ENCODE measurements at regions not wholly inside any gene's neighbourhood (a gene's known extent, or its start where the extent isn't known, plus 50 kb on each side); places are given as distances from the start of the nearest gene placed in this dataset.

DNA sequence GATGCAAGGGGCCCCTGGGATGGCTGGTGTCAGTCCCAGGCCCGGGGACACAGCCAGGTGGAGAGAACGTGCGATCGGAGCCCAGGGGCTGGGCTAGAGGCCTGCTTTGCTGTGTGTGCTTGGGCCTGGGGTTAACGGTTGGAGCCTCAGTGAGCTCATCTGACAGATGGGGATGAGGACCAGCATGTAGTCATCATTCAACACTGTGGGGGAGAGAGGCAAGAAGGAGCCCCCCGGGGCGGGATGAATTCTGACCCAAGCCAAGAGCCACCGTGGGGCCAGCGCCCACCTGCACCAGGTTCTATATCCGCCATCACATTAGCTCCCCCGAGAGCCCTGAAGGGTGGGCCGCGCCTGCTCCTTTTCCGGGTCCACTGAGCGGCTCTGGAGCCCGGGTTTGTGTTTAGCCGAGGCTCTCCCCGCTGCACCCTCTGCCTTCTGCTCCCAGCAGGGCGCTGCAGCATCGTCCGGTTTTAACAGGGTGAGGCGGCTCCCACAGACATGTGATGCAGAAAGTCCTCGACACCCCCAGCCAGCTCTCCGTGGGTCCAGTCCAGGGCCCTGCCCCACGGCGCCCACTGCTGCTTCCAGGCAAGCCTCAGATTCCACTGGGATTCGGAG, 365.7 kb downstream of the SEC14L1 start:
- TF ChIP-seq ZFP3 (tag by site-specific recombination; IDR thresholded peaks at IDR 0.05; ENCODE audit: low read depth) (no peak), ZNF175 (tag by site-specific recombination; IDR thresholded peaks at IDR 0.05) (no peak), ZNF133 (tag by site-specific recombination; IDR thresholded peaks at IDR 0.05) (no peak), ZEB2 (tag by site-specific recombination; IDR thresholded peaks at IDR 0.05) (no peak), GLIS2 (tag by site-specific recombination; IDR thresholded peaks at IDR 0.05) (no peak), ZNF830 (tag by site-specific recombination; IDR thresholded peaks at IDR 0.05; ENCODE audit: low read depth) (no peak)
- TF ChIP-seq, protein P1, sequence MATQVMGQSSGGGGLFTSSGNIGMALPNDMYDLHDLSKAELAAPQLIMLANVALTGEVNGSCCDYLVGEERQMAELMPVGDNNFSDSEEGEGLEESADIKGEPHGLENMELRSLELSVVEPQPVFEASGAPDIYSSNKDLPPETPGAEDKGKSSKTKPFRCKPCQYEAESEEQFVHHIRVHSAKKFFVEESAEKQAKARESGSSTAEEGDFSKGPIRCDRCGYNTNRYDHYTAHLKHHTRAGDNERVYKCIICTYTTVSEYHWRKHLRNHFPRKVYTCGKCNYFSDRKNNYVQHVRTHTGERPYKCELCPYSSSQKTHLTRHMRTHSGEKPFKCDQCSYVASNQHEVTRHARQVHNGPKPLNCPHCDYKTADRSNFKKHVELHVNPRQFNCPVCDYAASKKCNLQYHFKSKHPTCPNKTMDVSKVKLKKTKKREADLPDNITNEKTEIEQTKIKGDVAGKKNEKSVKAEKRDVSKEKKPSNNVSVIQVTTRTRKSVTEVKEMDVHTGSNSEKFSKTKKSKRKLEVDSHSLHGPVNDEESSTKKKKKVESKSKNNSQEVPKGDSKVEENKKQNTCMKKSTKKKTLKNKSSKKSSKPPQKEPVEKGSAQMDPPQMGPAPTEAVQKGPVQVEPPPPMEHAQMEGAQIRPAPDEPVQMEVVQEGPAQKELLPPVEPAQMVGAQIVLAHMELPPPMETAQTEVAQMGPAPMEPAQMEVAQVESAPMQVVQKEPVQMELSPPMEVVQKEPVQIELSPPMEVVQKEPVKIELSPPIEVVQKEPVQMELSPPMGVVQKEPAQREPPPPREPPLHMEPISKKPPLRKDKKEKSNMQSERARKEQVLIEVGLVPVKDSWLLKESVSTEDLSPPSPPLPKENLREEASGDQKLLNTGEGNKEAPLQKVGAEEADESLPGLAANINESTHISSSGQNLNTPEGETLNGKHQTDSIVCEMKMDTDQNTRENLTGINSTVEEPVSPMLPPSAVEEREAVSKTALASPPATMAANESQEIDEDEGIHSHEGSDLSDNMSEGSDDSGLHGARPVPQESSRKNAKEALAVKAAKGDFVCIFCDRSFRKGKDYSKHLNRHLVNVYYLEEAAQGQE (tag by site-specific recombination; IDR thresholded peaks at IDR 0.05): no peak
- TF ChIP-seq, protein P2, sequence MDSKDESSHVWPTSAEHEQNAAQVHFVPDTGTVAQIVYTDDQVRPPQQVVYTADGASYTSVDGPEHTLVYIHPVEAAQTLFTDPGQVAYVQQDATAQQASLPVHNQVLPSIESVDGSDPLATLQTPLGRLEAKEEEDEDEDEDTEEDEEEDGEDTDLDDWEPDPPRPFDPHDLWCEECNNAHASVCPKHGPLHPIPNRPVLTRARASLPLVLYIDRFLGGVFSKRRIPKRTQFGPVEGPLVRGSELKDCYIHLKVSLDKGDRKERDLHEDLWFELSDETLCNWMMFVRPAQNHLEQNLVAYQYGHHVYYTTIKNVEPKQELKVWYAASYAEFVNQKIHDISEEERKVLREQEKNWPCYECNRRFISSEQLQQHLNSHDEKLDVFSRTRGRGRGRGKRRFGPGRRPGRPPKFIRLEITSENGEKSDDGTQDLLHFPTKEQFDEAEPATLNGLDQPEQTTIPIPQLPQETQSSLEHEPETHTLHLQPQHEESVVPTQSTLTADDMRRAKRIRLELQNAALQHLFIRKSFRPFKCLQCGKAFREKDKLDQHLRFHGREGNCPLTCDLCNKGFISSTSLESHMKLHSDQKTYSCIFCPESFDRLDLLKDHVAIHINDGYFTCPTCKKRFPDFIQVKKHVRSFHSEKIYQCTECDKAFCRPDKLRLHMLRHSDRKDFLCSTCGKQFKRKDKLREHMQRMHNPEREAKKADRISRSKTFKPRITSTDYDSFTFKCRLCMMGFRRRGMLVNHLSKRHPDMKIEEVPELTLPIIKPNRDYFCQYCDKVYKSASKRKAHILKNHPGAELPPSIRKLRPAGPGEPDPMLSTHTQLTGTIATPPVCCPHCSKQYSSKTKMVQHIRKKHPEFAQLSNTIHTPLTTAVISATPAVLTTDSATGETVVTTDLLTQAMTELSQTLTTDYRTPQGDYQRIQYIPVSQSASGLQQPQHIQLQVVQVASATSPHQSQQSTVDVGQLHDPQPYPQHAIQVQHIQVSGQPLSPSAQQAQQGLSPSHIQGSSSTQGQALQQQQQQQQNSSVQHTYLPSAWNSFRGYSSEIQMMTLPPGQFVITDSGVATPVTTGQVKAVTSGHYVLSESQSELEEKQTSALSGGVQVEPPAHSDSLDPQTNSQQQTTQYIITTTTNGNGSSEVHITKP (tag by site-specific recombination; IDR thresholded peaks at IDR 0.05): no peak
- TF ChIP-seq, protein P3, sequence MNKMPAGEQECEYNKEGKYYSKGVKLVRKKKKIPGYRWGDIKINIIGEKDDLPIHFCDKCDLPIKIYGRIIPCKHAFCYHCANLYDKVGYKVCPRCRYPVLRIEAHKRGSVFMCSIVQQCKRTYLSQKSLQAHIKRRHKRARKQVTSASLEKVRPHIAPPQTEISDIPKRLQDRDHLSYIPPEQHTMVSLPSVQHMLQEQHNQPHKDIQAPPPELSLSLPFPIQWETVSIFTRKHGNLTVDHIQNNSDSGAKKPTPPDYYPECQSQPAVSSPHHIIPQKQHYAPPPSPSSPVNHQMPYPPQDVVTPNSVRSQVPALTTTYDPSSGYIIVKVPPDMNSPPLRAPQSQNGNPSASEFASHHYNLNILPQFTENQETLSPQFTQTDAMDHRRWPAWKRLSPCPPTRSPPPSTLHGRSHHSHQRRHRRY (tag by site-specific recombination; IDR thresholded peaks at IDR 0.05): no peak
- Histone ChIP-seq H3K4me3 (ENCODE audit: low read depth, low read length) (no peak overlapping the region), H3K4me1 (ENCODE audit: control insufficient read depth, insufficient read depth, low read length) (no peaks in the 10 kb centered on the region), H3K9me3 (ENCODE audit: control insufficient read depth, insufficient read depth, low read depth, low read length) (no peaks in the 10 kb centered on the region), H3K36me3 (ENCODE audit: control insufficient read depth in 2 of 2, insufficient read depth in 1 of 2, low read length in 2 of 2) (no peaks in the 10 kb centered on the region), H3K27ac (ENCODE audit: extremely low read depth, low read depth, low read length) (no peak overlapping the region)
- ChIA-PET POLR2A (interaction anchor here (1.7 kb wide), 1 partner anchor 452 kb away, joined by 7 read pairs; the partner anchor contains the start of gene TNRC6C), CTCF (interaction anchor here (0.5 to 1.9 kb wide), 2 partner anchors 175 to 466 kb away, joined by 3 to 7 read pairs; no protein-coding TSS in a partner anchor)

DNA sequence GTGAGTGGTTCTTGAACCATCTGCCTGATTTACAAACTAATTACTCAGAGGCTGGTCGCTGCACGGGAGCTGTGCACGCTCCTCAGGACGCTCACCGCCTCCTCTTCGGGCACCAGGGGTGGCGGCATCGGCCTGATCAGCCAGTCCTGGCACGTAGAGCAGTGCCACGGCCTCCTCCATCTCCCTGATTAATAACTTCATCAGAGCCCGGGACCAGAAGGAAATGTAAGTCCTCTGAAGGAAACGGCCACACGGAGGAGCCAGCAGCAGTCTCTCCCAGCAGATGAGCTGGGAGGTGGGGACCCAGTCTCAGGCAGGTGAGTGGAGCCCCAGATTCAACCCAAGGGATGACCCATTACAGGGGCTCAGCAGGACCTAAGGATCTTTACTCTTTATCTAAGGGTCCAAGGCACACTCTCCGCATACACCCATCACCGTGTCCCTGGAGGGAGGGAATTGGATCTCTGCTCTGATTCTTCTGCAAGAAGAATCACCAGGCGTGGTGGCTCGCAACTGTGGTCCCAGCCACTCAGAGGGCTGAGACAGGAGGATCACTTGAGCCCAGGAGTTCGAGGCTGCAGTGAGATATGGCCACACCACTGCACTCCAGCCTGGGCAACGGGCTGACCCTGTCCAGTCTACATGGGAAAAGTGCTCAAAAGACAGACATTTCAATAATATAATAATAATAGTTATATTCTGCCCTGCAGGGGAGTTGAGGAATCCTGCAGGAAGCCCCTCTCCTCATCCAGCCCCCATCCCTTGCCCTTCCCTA, 366.5 kb downstream of the SEC14L1 start:
- no peak overlapping the region for H3K27ac ChIP-seq (ENCODE audit: extremely low read depth, low read depth, low read length)
- no peaks in the 10 kb centered on the region for H3K4me1 ChIP-seq (ENCODE audit: control insufficient read depth, insufficient read depth, low read length)
- ChIA-PET POLR2A (interaction anchor here (1.7 kb wide), 1 partner anchor 451 kb away, joined by 7 read pairs; the partner anchor contains the start of gene TNRC6C), CTCF (interaction anchor here (0.6 to 1.9 kb wide), 3 partner anchors 75 to 221 kb away, joined by 3 to 7 read pairs (median 3); no protein-coding TSS in a partner anchor)
- H3K36me3 ChIP-seq (ENCODE audit: control insufficient read depth in 2 of 2, insufficient read depth in 1 of 2, low read length in 2 of 2): no peaks in the 10 kb centered on the region
- H3K9me3 ChIP-seq (ENCODE audit: control insufficient read depth, insufficient read depth, low read depth, low read length): no peaks in the 10 kb centered on the region
- H3K4me3 ChIP-seq (ENCODE audit: low read depth, low read length): no peak overlapping the region
- TF ChIP-seq ZNF660 (tag by site-specific recombination; IDR thresholded peaks at IDR 0.05) (no peak), ZNF560 (tag by site-specific recombination; IDR thresholded peaks at IDR 0.05; ENCODE audit: borderline replicate concordance) (no peak), ZNF391 (tag by site-specific recombination; IDR thresholded peaks at IDR 0.05; ENCODE audit: borderline replicate concordance, low read depth) (no peak), ZNF501 (tag by site-specific recombination; IDR thresholded peaks at IDR 0.05) (no peak), ZNF629 (tag by site-specific recombination; IDR thresholded peaks at IDR 0.05) (no peak), ZSCAN23 (tag by site-specific recombination; IDR thresholded peaks at IDR 0.05) (no peak), ZNF175 (tag by site-specific recombination; IDR thresholded peaks at IDR 0.05) (no peak), ZNF610 (tag by site-specific recombination; IDR thresholded peaks at IDR 0.05; ENCODE audit: borderline replicate concordance) (no peak), ZNF658 (tag by site-specific recombination; IDR thresholded peaks at IDR 0.05) (no peak), ZNF155 (tag by site-specific recombination; IDR thresholded peaks at IDR 0.05) (no peak), ZNF2 (tag by site-specific recombination; IDR thresholded peaks at IDR 0.05) (no peak)
- TF ChIP-seq, protein P4, sequence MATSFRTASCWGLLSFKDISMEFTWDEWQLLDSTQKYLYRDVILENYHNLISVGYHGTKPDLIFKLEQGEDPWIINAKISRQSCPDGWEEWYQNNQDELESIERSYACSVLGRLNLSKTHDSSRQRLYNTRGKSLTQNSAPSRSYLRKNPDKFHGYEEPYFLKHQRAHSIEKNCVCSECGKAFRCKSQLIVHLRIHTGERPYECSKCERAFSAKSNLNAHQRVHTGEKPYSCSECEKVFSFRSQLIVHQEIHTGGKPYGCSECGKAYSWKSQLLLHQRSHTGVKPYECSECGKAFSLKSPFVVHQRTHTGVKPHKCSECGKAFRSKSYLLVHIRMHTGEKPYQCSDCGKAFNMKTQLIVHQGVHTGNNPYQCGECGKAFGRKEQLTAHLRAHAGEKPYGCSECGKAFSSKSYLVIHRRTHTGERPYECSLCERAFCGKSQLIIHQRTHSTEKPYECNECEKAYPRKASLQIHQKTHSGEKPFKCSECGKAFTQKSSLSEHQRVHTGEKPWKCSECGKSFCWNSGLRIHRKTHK (tag by site-specific recombination; IDR thresholded peaks at IDR 0.05): no peak
